LNCAP (cell line): ENCODE measurements at regions not wholly inside any gene's neighbourhood (a gene's known extent, or its start where the extent isn't known, plus 50 kb on each side); places are given as distances from the start of the nearest gene placed in this dataset.

Experiments used
- TF ChIP-seq, protein P1 (sequence below): fragments of 450-650 bp; IDR thresholded peaks from 2 replicates; pipeline ENCODE4 v1.5.1; 2017; ENCODE audit warnings: mild to moderate bottlenecking

DNA sequence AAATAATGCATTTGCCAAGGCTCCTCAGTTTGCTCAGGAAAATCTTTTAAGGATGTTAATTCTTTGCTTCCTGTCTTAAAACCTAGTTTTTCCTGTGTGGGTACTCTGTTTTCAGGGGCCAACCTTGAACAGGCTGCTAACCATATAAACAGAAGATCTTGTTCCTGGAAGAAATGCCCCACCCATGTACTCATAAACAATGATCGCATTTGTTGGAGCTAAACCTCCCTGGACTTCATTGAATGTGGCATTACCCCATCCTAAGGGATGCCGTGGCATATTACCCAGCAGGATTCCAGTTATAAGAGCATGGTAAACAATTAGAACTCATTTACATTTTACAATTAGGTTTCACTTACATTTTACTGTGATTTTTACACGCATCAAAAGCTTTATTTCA is 436.0 kb downstream of the ZNF608 start:
- TF ChIP-seq, protein P1, sequence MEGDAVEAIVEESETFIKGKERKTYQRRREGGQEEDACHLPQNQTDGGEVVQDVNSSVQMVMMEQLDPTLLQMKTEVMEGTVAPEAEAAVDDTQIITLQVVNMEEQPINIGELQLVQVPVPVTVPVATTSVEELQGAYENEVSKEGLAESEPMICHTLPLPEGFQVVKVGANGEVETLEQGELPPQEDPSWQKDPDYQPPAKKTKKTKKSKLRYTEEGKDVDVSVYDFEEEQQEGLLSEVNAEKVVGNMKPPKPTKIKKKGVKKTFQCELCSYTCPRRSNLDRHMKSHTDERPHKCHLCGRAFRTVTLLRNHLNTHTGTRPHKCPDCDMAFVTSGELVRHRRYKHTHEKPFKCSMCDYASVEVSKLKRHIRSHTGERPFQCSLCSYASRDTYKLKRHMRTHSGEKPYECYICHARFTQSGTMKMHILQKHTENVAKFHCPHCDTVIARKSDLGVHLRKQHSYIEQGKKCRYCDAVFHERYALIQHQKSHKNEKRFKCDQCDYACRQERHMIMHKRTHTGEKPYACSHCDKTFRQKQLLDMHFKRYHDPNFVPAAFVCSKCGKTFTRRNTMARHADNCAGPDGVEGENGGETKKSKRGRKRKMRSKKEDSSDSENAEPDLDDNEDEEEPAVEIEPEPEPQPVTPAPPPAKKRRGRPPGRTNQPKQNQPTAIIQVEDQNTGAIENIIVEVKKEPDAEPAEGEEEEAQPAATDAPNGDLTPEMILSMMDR: no peak

DNA sequence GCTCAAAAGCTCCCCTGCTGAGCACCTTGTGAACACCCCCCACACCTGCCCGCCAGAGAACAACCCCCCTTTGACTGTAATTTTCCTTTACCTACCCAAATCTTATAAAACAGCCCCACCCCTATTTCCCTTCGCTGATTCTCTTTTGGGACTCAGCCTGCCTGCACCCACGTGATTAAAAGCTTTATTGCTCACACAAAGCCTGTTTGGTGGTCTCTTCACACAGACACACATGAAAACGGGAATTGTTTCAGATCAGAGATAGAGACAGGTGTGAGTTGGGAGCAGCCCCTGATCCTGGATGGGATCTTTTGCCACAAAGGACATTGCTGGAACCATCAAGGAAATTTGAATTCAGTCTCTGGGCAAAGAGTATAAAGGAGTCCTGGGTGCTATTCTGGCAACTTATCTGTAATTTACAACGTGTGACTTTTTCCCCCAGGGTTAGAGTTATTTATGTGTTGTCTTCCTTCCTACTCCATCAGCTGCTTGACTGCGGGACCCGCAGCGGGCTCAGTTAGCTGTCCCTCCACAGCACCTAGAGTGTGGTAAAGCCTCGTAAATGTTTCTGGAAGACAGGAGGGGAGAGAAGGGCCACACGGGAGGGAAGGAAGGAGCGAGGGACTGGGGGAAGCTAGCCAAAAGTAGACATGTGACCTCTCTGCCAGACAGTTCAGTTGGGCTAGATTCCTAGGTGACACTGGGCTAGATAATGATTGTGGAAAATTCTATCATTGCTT is 437.0 kb downstream of the ZNF608 start:
- TF ChIP-seq, protein P1: no peak

DNA sequence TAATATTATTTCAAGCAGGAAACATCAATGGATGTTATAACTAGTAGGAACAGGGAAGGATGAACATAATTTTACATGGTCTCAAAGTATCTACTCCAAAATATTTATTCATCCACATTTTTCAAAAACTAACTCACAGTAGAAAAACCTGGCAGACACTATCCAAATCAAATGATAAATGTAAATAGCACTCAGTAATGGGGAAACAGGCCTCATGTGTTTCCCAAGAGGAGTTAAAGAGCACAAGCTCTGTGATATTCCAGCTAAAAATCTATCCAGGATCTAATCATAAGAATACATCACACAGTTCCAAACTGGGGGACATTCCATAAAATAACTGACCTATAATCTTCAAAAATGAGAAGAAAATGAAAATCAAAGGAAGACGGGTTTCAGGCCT is 443.1 kb downstream of the ZNF608 start:
- TF ChIP-seq, protein P1: no peak

DNA sequence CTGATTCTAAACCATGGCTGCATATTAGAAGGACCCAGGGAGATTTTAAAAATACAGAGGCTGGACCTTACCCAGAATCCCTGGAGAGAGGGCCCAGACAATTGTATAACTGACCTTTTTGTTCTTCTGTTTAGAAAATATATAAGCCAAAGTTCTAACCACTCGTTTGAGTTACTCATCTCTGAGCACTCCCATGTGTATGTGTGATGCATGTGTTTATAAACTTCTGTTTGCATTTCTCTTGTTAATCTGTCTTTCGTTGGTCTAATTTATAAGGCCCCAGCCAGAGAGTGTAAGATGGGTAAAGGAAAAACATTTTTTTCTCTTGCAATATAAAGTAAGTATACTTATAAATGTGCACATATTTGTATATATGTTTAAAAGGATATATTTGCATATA is 443.9 kb downstream of the ZNF608 start:
- TF ChIP-seq, protein P1: no peak

DNA sequence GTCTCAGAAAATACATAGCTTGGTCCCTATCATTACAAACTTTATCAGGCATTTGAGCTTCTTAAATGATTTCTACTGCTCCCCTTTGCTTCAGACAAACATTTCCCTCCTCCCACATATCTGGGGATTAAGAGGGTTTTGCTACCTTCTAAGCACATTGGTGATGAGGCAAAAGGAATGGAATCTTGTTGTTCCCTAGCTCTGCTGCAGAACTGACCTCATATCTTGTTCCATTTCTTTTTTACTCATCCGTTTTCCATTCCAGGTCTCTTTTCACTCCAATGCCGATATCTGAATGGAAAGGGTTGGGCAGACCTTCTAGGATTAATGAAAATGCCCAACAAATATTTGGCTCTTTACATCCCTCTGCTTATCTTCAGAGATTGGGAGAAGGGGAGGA is 444.6 kb downstream of the ZNF608 start:
- TF ChIP-seq, protein P1: no peak

DNA sequence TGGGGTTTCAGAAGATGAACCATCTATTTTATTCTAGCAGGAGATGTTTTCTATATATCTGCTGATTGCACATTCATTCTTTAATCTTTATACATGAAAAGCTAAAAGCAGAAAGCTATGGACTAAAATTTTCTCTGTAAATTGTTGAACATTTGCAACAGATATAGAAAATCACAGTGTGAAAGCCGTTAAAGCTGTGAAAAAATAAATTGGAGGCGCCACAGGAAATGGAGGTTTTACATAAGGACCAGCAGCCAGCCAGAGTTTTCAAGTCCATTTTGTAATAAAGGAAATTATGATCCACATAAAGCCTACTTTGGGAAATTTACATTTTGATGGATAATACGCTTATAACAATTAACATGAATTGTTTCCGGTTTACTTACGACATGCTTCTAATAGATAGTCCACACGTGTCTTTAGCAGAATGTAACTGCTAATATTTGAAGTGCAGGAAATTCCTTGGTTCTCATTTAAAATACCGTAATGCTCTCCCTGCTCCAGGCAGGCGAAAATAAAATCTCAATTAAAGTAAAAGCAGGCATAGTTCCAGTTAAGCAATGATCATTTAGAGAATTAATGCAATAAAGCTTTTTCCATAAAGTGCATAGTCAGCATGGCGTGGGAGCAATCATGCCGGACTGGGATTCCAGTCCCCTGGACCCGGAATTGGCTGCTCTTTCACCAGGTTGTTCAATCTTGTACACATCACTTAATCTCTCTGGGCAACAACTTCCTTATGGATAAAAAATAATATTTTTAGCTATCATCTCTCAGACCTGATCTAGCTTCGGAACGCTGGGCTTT is 445.4 kb downstream of the ZNF608 start:
- TF ChIP-seq, protein P1: no peak

DNA sequence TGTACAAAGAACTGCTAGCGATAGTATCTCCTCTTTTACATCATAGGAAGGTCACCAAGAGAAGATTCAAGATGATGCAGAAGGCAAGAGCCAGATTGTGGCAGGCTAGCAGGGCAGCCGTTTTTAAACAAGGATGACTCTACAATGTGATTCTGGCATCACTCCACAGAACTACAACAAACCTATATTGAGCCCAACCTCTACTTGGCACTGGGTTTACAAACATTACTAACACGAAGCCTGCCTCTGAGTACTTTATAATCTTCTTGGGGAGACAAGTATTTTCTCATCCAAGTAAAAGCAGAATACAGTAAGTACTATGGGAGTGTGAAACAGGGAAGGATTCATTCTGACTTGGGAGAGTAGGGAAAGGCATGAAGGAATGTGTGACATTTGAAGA is 448.6 kb downstream of the ZNF608 start:
- TF ChIP-seq, protein P1: no peak
